Thyroid gland (tissue), 4 donors: ENCODE measurements at regions not wholly inside any gene's neighbourhood (a gene's known extent, or its start where the extent isn't known, plus 50 kb on each side); places are given as distances from the start of the nearest gene placed in this dataset.
"Not testable (repeated sequence)": the region's sequence is repeated elsewhere in the genome, so short reads cannot be mapped to it uniquely, and the experiment has no call there.

ENCODE experiments used
- DNase-seq, 2 donors: peaks; one replicate each; pipeline ENCODE4 v3.0.0-alpha.2; 2019
- H3K27ac ChIP-seq, 3 donors: fragments of 200-600 bp; sonication (generic); 1 replicate in 2 of 3; 2 replicates in 1 of 3; pipeline ENCODE4 v1.5.1; 2016 to 2019; ENCODE audit warnings: mild to moderate bottlenecking in 1 of 3, moderate library complexity in 1 of 3
- H3K27me3 ChIP-seq: fragments of 200-600 bp; sonication (generic); one replicate; pipeline ENCODE4 v1.5.1; 2019
- H3K36me3 ChIP-seq, 2 donors: fragments of 200-600 bp; sonication (generic); one replicate each; pipeline ENCODE4 v1.5.1; 2016 to 2019
- H3K4me1 ChIP-seq, 2 donors: fragments of 200-600 bp; sonication (generic); one replicate each; pipeline ENCODE4 v1.5.1; 2017 to 2019
- H3K4me3 ChIP-seq, 3 donors: fragments of 200-600 bp; sonication (generic); replicated peaks in 1 of 3; 1 replicate in 2 of 3; 2 replicates in 1 of 3; pipeline ENCODE4 v1.5.1; 2016; ENCODE audit warnings: mild to moderate bottlenecking in 1 of 3
- H3K9me3 ChIP-seq: fragments of 200-600 bp; sonication (generic); one replicate; pipeline ENCODE4 v1.5.1; 2017
- CTCF ChIP-seq, 6 experiments: fragments of 200-600 bp in 3 of 6; fragments of 450-650 bp in 3 of 6; sonication (generic) in 3 of 6; IDR thresholded peaks; one replicate each; pipeline ENCODE4 v1.5.1; 2016 to 2019; ENCODE audit warnings: antibody characterized with exemption in 6 of 6, mild to moderate bottlenecking in 2 of 6, inconsistent platforms in 1 of 6, moderate library complexity in 1 of 6
- POLR2A ChIP-seq, 2 donors: fragments of 450-650 bp; IDR thresholded peaks; one replicate each; pipeline ENCODE4 v1.6.1; 2017; ENCODE audit warnings: antibody characterized with exemption in 2 of 2, mild to moderate bottlenecking in 2 of 2, moderate library complexity in 1 of 2
- WGBS, 2 donors: methylation state at CpG; one replicate each; pipeline ENCODE4 v1.1.5; 2017; 5-methylcytosine and 5-hydroxymethylcytosine counted together
- intact Hi-C: fragments of 100-400 bp; cut with DNase I; formaldehyde crosslinking; loops from one replicate; pipeline ENCODE4 v1.15.1; 2023

DNA sequence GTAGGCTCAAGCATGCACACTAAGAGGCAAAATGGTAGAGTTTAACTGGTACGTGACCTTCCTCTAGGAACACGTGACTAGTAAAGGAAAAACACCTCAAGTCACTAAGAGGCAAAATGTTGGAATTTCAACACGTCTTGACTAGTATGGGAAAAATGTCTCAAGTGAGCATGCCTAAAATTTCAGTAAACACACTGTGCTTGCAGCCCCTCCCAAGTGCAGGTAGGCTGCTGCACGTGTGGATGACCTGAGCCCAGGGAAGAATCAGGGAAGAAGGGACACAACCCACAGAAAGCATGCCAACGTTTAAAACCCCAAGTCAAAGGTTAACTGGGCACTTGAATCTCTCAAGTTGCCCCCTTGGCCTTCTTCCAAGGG, 162.2 kb downstream of the TENT5A start:
- no peaks in the 10 kb centered on the region for H3K4me1 ChIP-seq
- H3K36me3 ChIP-seq = no peaks in the 10 kb centered on the region
- no peak overlapping the region for H3K4me3 ChIP-seq
- TF ChIP-seq CTCF (IDR thresholded peaks at IDR 0.05) (no peak), POLR2A (IDR thresholded peaks at IDR 0.05) (no peak)
- DNase-seq = peak in 1 of 2 donors; percentile 1
- H3K9me3 ChIP-seq = no peaks in the 10 kb centered on the region
- no peaks in the 10 kb centered on the region for H3K27me3 ChIP-seq
- 43 to 47% methylated on average over 5 of the region's 5 CpGs for WGBS, 2 donors
- intact Hi-C loops = no loop called here
- H3K27ac ChIP-seq = no peak overlapping the region

DNA sequence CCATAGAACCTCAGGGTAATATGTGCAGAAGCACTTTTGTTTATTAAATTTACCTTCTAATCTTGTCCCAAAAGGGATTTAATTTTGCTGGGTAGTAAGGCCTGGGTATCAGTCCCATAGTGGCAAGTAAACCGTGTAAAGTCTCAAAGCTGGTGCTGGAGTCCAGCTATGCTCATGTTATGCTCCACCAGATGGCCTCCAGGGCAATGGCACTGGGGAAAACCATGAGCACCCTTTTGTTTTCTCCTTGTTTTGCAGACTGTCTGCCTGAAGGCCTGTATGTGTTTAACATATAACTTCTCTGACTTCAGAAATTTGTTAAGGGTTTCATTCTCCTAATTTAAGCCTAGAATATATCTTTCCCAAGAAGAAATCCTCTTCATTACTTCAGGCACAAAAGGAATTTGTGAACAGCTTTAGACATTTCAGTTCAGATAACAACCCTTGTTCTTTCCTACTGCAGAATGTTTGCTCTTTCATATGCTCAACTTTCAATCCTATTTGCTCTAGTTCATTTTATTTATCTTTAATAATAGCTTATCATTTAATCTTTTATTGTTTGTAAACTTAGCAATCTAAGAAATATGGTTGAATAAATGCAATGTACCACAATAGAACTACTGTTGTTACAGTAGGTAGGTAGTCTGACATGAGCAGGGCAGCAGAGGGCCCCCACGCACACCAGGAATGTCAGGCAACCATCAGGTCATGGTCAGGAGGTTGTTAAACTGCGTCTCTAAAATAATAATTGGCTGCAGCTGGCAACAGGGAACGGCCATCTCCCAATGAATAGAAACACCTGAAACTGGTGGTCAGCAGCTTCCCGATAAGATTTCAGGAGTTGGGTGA, 162.8 kb downstream of the TENT5A start:
- no peaks in the 10 kb centered on the region for H3K36me3 ChIP-seq
- H3K4me3 ChIP-seq = no peak overlapping the region
- H3K27ac ChIP-seq = no peak overlapping the region
- DNase-seq = peak; percentile 10 to 37
- H3K4me1 ChIP-seq = no peaks in the 10 kb centered on the region
- no peaks in the 10 kb centered on the region for H3K9me3 ChIP-seq
- 37 to 38% methylated on average over 5 of the region's 5 CpGs for WGBS, 2 donors
- TF ChIP-seq CTCF (IDR thresholded peaks at IDR 0.05) (peak in 2 of 6 experiments; percentile 8 to 25), POLR2A (IDR thresholded peaks at IDR 0.05) (no peak)
- H3K27me3 ChIP-seq = no peaks in the 10 kb centered on the region
- intact Hi-C loops = no loop called here

DNA sequence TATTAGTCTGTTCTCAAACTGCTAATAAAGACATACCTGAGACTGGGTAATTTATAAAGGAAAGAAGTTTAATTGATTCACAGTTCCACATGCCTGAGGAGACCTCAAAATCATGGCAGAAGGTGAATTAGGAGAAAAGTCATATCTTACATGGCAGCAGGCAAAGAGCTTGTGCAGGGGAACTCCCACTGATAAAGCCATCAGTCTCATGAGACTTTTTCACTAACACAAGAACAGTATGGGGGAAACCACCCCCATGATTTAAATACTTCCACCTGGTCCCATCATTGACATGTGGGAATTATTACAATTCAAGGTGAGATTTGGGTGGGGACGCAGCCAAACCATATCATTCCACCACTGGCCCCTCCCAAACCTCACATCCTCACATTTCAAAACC, 166.8 kb downstream of the TENT5A start:
- H3K4me3 ChIP-seq, H3K27ac ChIP-seq, H3K9me3 ChIP-seq, intact Hi-C loops, H3K27me3 ChIP-seq, H3K36me3 ChIP-seq, H3K4me1 ChIP-seq, DNase-seq: not testable (repeated sequence)
- WGBS, 2 donors = 84 to 90% methylated on average over 1 of the region's 1 CpG

DNA sequence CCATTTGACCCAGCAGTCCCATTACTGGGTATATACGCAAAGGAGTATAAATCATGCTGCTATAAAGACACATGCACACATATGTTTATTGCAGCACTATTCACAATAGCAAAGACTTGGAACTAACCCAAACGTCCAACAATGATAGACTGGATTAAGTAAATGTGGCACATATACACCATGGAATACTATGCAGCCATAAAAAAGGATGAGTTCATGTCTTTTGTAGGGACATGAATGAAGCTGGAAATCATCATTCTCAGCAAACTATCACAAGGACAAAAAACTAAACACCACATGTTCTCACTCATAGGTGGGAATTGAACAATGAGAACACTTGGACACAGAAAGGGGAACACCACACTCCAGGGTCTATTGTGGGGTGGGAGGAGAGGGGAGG, 168.3 kb downstream of the TENT5A start:
- H3K27ac ChIP-seq, H3K36me3 ChIP-seq, H3K4me1 ChIP-seq, H3K4me3 ChIP-seq, H3K27me3 ChIP-seq, intact Hi-C loops, DNase-seq, H3K9me3 ChIP-seq: not testable (repeated sequence)
- WGBS, 2 donors = 74 to 84% methylated on average over 2 of the region's 2 CpGs

DNA sequence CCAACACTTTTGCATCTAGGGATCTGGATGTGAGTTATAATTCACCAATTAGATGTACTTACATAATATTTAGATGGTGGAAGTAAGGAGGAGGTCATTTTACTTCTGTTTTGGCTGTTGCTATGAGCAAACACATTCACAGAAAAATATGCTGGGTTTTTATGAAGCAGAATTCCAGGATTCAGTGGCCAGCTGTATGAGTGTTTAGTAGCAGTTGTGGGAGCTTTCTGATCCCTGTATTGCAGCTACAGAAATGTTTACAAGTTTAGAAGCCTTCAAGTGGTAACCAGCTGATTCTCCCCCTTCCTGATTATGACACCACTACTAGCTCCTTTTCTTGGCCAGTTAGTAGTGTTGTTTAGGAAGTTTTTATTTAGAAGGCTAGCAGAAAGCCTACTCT, 177.0 kb downstream of the TENT5A start:
- H3K27me3 ChIP-seq = no peaks in the 10 kb centered on the region
- no peak overlapping the region for H3K27ac ChIP-seq
- no peaks in the 10 kb centered on the region for H3K36me3 ChIP-seq
- no peaks in the 10 kb centered on the region for H3K9me3 ChIP-seq
- TF ChIP-seq POLR2A (IDR thresholded peaks at IDR 0.05) = no peak
- TF ChIP-seq CTCF (IDR thresholded peaks at IDR 0.05) = no peak
- intact Hi-C loops = no loop called here
- no peaks in the 10 kb centered on the region for H3K4me1 ChIP-seq
- DNase-seq = no peak
- no peak overlapping the region for H3K4me3 ChIP-seq

- 54 to 66% methylated on average over 2 of the region's 2 CpGs for WGBS, 2 donors
- Histone ChIP-seq H3K27ac (no peak overlapping the region), H3K36me3 (no peaks in the 10 kb centered on the region), H3K9me3 (no peaks in the 10 kb centered on the region), H3K4me1 (no peaks in the 10 kb centered on the region), H3K27me3 (no peaks in the 10 kb centered on the region), H3K4me3 (no peak overlapping the region)
- TF ChIP-seq CTCF (IDR thresholded peaks at IDR 0.05) = no peak
- no peak for TF ChIP-seq POLR2A (IDR thresholded peaks at IDR 0.05)
- DNase-seq = no peak
- intact Hi-C loops = no loop called here
These were observed 180.5 kb downstream of the TENT5A start for GRCh38 chr6:81572020-81572419.
